ENCODE measurements at regions not wholly inside any gene's neighbourhood (a gene's known extent, or its start where the extent isn't known, plus 50 kb on each side); places are given as distances from the start of the nearest gene placed in this dataset.

GRCh38 chr16:6861135-6861814 is 471.4 kb upstream of the RBFOX1 start:
- Histone ChIP-seq H3K4me1 (no peaks in the 10 kb centered on the region), H3K4me3 (no peak overlapping the region), H3K27ac (no peak overlapping the region), H3K9me3 (no peaks in the 10 kb centered on the region), H3K36me3 (replicated peaks in 1 of 2; ENCODE audit: insufficient read depth in 1 of 2, low read depth in 2 of 2) (no peaks in the 10 kb centered on the region), H3K27me3 (no peaks in the 10 kb centered on the region)
- ATAC-seq (no peak), DNase-seq (no peak)
- intact Hi-C loops (cut with DNase I), result no loop called here
- TF ChIP-seq POLR2A (IDR thresholded peaks at IDR 0.05), result no peak
- no peak for TF ChIP-seq CTCF (IDR thresholded peaks at IDR 0.05)
- WGBS, 2 donors, result 24 to 25% methylated on average over 8 of the region's 8 CpGs

GRCh38 chr16:6857575-6857974 is 475.1 kb upstream of the RBFOX1 start:
- DNase-seq (no peak), ATAC-seq (no peak)
- 55% methylated on average over 5 of the region's 5 CpGs for WGBS, 2 donors
- Histone ChIP-seq H3K4me3 (no peak overlapping the region), H3K36me3 (replicated peaks in 1 of 2; ENCODE audit: insufficient read depth in 1 of 2, low read depth in 2 of 2) (no peaks in the 10 kb centered on the region), H3K9me3 (no peaks in the 10 kb centered on the region), H3K27me3 (no peaks in the 10 kb centered on the region), H3K4me1 (no peaks in the 10 kb centered on the region), H3K27ac (no peak overlapping the region)
- TF ChIP-seq POLR2A (IDR thresholded peaks at IDR 0.05), result no peak
- no peak for TF ChIP-seq CTCF (IDR thresholded peaks at IDR 0.05)
- intact Hi-C loops (cut with DNase I), result no loop called here

- Histone ChIP-seq H3K27ac (no peak overlapping the region), H3K27me3 (no peaks in the 10 kb centered on the region), H3K36me3 (replicated peaks in 1 of 2; ENCODE audit: insufficient read depth in 1 of 2, low read depth in 2 of 2) (no peaks in the 10 kb centered on the region), H3K4me3 (no peak overlapping the region), H3K9me3 (no peaks in the 10 kb centered on the region), H3K4me1 (no peaks in the 10 kb centered on the region)
- intact Hi-C loops (cut with DNase I), result no loop called here
- DNase-seq, result no peak
- no peak for ATAC-seq
- TF ChIP-seq CTCF (IDR thresholded peaks at IDR 0.05) (no peak), POLR2A (IDR thresholded peaks at IDR 0.05) (no peak)
- 49 to 61% methylated on average over 5 of the region's 5 CpGs for WGBS, 2 donors
These were observed 476.1 kb upstream of the RBFOX1 start for GRCh38 chr16:6856578-6856977.

- Histone ChIP-seq H3K4me1 (no peaks in the 10 kb centered on the region), H3K27me3 (no peaks in the 10 kb centered on the region), H3K27ac (no peak overlapping the region), H3K4me3 (no peak overlapping the region), H3K36me3 (replicated peaks in 1 of 2; ENCODE audit: insufficient read depth in 1 of 2, low read depth in 2 of 2) (no peaks in the 10 kb centered on the region), H3K9me3 (no peaks in the 10 kb centered on the region)
- WGBS, 2 donors, result 48 to 62% methylated on average over 6 of the region's 6 CpGs
- intact Hi-C loops (cut with DNase I), result no loop called here
- DNase-seq, result no peak
- ATAC-seq, result no peak
- TF ChIP-seq POLR2A (IDR thresholded peaks at IDR 0.05) (no peak), CTCF (IDR thresholded peaks at IDR 0.05) (no peak)
These were observed 479.1 kb upstream of the RBFOX1 start for GRCh38 chr16:6853565-6853964.

GRCh38 chr16:6852643-6853225 is 479.9 kb upstream of the RBFOX1 start:
- WGBS, 2 donors, result 61 to 63% methylated on average over 3 of the region's 3 CpGs
- no peaks in the 10 kb centered on the region for H3K27me3 ChIP-seq
- no peak overlapping the region for H3K4me3 ChIP-seq
- H3K27ac ChIP-seq, result no peak overlapping the region
- TF ChIP-seq POLR2A (IDR thresholded peaks at IDR 0.05) (no peak), CTCF (IDR thresholded peaks at IDR 0.05) (no peak)
- intact Hi-C loops (cut with DNase I), result no loop called here
- no peak for ATAC-seq
- H3K36me3 ChIP-seq (replicated peaks in 1 of 2; ENCODE audit: insufficient read depth in 1 of 2, low read depth in 2 of 2), result no peaks in the 10 kb centered on the region
- DNase-seq, result no peak
- no peaks in the 10 kb centered on the region for H3K9me3 ChIP-seq
- no peaks in the 10 kb centered on the region for H3K4me1 ChIP-seq
